Smooth muscle cell of the brain vasculature (primary cell): ENCODE measurements at regions not wholly inside any gene's neighbourhood (a gene's known extent, or its start where the extent isn't known, plus 50 kb on each side); places are given as distances from the start of the nearest gene placed in this dataset.
"Not testable (repeated sequence)": the region's sequence is repeated elsewhere in the genome, so short reads cannot be mapped to it uniquely, and the experiment has no call there.

Experiments used
- DNase-seq: peaks from one replicate; pipeline ENCODE4 v3.0.0-alpha.2; 2012; ENCODE audit warnings: low read depth, low spot score

- no peak for DNase-seq
Observed at GRCh38 chr7:94311515-94311914, 83.2 kb upstream of the COL1A2 start.

- DNase-seq, result peak; percentile 71
Observed at GRCh38 chr7:94313926-94314325, 80.8 kb upstream of the COL1A2 start.

GRCh38 chr7:94314413-94315410 is 80.0 kb upstream of the COL1A2 start:
- DNase-seq, result no peak

DNA sequence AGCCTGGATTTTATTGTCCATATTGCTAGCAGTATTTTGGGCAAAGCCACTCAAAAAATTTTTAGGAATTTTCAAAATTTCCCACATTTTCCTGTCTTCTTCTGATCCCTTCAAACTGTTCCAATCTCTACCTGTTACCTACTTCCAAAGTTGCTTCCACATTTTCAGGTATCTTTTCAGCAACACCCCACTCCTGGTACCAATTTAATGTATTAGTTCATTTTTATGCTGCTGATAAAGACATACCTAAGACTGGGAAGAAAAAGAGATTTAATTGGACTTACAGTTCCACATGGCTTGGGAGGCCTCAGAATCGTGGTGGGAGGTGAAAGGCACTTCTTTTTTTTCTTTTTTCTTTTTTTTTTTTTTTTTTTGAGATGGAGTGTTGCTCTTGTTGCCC is 73.6 kb upstream of the COL1A2 start:
- DNase-seq, result not testable (repeated sequence)

GRCh38 chr7:94323844-94324243 is 70.9 kb upstream of the COL1A2 start:
- no peak for DNase-seq

GRCh38 chr7:94324380-94325121 is 70.1 kb upstream of the COL1A2 start:
- no peak for DNase-seq

GRCh38 chr7:94325122-94325475 is 69.6 kb upstream of the COL1A2 start:
- DNase-seq, result no peak

GRCh38 chr7:94330269-94331020 is 64.2 kb upstream of the COL1A2 start:
- no peak for DNase-seq

DNA sequence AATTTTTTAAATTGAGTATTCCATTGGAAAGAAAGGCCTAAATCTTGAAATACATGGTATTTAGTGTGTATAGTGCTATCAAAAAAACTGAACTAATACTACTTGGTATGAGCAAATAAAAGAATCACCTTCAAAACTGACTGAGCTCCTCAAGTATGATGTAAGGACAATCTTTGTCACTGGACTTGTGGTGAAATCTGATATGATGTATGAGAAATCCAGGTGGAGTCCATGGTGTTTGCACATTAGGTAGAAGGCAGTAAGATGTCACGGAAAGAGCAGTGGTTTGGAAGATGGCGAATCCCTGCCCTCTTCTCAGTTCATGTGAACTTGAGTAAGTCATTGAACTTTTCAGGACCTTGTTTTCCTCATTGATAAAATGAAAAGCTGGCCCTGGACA is 62.1 kb upstream of the COL1A2 start:
- no peak for DNase-seq

DNA sequence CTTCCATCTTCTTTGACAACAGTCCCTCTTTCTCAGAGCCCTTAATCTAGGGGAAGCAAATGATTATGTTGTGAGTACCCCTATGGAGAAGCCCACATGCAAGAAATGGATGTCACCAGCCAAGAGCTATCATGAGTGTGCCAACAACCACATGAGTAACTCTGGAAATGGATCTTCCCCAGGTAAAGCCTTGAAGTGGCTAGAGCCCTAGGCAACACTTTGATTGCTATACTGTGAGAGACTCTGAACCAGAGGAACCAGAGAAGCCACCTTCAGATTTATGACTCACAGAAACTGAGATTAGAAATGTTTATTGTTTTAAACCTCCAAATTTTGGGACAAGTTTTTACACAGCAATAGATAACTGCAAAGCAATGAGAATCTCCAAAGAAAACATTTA is 60.9 kb upstream of the COL1A2 start:
- DNase-seq, result no peak

GRCh38 chr7:94335586-94335985 is 59.1 kb upstream of the COL1A2 start:
- no peak for DNase-seq

GRCh38 chr7:94336009-94336408 is 58.7 kb upstream of the COL1A2 start:
- DNase-seq, result no peak

DNA sequence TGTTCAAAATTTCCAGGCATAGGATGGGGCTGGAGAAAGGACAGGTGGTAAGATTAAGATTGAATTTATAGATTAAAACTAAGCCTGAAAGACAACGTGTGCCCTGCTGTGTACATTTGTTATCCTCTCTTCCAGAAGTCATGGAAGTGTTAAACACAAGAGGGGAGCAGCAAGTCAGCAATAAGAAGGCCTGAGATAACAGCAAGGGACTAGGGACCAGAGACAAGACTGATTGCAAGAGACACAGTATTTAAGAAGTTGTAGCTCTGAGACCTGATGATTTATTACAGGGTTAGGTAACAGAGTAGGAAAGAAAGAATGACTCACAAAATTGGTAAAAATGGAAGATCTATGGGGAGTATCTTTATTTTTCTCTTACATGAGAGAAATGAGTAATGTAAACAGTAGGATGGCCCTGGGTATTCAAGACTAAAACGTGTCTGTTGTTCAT is 55.7 kb upstream of the COL1A2 start:
- DNase-seq, result no peak

GRCh38 chr7:94344826-94345225 is 49.9 kb upstream of the COL1A2 start:
- DNase-seq, result no peak
